ENCODE measurements at regions not wholly inside any gene's neighbourhood (a gene's known extent, or its start where the extent isn't known, plus 50 kb on each side); places are given as distances from the start of the nearest gene placed in this dataset.

DNA sequence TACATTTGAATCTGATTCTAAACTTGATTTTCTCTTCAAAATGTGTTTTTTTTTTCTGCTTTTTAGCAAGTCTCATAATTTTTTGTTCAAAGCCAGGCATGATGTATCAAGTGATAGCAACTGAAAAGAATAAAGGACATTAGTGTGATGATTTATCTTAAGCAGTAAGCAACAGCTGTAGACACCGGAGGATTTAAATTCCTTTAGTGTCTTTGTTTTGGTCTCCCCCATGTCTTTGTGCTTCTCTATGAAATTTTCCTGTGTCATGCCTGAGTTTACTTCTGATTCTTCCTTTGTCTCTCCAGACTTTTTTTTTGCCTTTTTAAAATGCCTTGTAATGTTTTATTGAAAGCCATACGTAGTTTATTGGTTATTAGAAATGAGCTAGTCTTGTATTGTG, 934.2 kb upstream of the RAG2 start (continued):
- TF ChIP-seq, protein P1, sequence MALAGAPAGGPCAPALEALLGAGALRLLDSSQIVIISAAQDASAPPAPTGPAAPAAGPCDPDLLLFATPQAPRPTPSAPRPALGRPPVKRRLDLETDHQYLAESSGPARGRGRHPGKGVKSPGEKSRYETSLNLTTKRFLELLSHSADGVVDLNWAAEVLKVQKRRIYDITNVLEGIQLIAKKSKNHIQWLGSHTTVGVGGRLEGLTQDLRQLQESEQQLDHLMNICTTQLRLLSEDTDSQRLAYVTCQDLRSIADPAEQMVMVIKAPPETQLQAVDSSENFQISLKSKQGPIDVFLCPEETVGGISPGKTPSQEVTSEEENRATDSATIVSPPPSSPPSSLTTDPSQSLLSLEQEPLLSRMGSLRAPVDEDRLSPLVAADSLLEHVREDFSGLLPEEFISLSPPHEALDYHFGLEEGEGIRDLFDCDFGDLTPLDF (CRISPR knock-in tag; IDR thresholded peaks at IDR 0.05), result no peak
- TF ChIP-seq RELA (CRISPR knock-in tag; IDR thresholded peaks at IDR 0.05; ENCODE audit: borderline replicate concordance) (no peak), CREM (CRISPR knock-in tag; IDR thresholded peaks at IDR 0.05) (no peak), EMX1 (CRISPR knock-in tag; IDR thresholded peaks at IDR 0.05) (no peak), TP53 (CRISPR knock-in tag; IDR thresholded peaks at IDR 0.05) (no peak), OVOL2 (CRISPR knock-in tag; IDR thresholded peaks at IDR 0.05; ENCODE audit: borderline replicate concordance) (no peak), ZNF671 (CRISPR knock-in tag; IDR thresholded peaks at IDR 0.05) (no peak), NFYB (CRISPR knock-in tag; conservative IDR thresholded peaks at IDR 0.05; ENCODE audit: low read depth) (no peak), JAZF1 (CRISPR knock-in tag; IDR thresholded peaks at IDR 0.05) (no peak), NR2C2 (CRISPR knock-in tag; IDR thresholded peaks at IDR 0.05) (no peak), ETV6 (CRISPR knock-in tag; IDR thresholded peaks at IDR 0.05) (no peak), GRHL2 (CRISPR knock-in tag; IDR thresholded peaks at IDR 0.05; ENCODE audit: insufficient replicate concordance, severe bottlenecking) (no peak)
- TF ChIP-seq, protein P2, sequence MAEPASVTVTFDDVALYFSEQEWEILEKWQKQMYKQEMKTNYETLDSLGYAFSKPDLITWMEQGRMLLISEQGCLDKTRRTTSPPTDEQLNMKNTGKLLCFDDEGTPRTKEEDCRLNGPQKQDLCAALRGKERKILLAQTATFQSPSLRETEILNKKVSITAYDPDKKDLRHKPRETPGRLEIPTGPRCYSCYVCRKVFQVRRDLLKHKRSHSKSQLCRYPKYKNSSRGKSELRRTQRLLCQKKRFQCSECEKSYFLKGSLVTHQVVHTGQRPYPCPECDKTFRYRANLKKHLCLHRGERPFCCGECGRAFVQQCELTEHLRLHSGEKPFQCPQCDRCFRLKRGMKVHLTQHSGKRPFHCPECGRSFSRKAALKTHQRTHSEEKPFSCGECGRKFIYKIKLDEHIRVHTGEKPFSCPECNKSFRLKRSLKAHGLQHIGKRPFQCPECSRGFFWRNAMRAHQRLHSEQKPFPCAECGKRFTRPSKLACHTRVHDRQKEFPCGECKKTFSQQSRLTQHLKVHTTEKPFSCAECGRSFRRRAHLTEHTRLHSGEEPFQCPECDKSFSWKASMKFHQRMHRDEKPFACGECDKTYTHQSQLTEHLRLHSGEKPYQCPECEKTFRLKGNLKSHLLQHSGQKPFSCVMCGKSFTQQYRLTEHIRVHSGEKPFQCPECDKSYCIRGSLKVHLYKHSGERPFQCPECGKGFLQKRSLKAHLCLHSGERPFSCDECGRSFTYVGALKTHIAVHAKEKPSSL (CRISPR knock-in tag; conservative IDR thresholded peaks at IDR 0.05), result no peak
- TF ChIP-seq, protein P3, sequence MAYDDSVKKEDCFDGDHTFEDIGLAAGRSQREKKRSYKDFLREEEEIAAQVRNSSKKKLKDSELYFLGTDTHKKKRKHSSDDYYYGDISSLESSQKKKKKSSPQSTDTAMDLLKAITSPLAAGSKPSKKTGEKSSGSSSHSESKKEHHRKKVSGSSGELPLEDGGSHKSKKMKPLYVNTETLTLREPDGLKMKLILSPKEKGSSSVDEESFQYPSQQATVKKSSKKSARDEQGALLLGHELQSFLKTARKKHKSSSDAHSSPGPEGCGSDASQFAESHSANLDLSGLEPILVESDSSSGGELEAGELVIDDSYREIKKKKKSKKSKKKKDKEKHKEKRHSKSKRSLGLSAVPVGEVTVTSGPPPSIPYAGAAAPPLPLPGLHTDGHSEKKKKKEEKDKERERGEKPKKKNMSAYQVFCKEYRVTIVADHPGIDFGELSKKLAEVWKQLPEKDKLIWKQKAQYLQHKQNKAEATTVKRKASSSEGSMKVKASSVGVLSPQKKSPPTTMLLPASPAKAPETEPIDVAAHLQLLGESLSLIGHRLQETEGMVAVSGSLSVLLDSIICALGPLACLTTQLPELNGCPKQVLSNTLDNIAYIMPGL (CRISPR knock-in tag; IDR thresholded peaks at IDR 0.05), result no peak
- TF ChIP-seq, protein P4, sequence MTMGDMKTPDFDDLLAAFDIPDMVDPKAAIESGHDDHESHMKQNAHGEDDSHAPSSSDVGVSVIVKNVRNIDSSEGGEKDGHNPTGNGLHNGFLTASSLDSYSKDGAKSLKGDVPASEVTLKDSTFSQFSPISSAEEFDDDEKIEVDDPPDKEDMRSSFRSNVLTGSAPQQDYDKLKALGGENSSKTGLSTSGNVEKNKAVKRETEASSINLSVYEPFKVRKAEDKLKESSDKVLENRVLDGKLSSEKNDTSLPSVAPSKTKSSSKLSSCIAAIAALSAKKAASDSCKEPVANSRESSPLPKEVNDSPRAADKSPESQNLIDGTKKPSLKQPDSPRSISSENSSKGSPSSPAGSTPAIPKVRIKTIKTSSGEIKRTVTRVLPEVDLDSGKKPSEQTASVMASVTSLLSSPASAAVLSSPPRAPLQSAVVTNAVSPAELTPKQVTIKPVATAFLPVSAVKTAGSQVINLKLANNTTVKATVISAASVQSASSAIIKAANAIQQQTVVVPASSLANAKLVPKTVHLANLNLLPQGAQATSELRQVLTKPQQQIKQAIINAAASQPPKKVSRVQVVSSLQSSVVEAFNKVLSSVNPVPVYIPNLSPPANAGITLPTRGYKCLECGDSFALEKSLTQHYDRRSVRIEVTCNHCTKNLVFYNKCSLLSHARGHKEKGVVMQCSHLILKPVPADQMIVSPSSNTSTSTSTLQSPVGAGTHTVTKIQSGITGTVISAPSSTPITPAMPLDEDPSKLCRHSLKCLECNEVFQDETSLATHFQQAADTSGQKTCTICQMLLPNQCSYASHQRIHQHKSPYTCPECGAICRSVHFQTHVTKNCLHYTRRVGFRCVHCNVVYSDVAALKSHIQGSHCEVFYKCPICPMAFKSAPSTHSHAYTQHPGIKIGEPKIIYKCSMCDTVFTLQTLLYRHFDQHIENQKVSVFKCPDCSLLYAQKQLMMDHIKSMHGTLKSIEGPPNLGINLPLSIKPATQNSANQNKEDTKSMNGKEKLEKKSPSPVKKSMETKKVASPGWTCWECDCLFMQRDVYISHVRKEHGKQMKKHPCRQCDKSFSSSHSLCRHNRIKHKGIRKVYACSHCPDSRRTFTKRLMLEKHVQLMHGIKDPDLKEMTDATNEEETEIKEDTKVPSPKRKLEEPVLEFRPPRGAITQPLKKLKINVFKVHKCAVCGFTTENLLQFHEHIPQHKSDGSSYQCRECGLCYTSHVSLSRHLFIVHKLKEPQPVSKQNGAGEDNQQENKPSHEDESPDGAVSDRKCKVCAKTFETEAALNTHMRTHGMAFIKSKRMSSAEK (CRISPR knock-in tag; IDR thresholded peaks at IDR 0.05; ENCODE audit: borderline replicate concordance), result no peak
- TF ChIP-seq, protein P5, sequence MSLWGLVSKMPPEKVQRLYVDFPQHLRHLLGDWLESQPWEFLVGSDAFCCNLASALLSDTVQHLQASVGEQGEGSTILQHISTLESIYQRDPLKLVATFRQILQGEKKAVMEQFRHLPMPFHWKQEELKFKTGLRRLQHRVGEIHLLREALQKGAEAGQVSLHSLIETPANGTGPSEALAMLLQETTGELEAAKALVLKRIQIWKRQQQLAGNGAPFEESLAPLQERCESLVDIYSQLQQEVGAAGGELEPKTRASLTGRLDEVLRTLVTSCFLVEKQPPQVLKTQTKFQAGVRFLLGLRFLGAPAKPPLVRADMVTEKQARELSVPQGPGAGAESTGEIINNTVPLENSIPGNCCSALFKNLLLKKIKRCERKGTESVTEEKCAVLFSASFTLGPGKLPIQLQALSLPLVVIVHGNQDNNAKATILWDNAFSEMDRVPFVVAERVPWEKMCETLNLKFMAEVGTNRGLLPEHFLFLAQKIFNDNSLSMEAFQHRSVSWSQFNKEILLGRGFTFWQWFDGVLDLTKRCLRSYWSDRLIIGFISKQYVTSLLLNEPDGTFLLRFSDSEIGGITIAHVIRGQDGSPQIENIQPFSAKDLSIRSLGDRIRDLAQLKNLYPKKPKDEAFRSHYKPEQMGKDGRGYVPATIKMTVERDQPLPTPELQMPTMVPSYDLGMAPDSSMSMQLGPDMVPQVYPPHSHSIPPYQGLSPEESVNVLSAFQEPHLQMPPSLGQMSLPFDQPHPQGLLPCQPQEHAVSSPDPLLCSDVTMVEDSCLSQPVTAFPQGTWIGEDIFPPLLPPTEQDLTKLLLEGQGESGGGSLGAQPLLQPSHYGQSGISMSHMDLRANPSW (CRISPR knock-in tag; conservative IDR thresholded peaks at IDR 0.05; ENCODE audit: low read depth), result no peak

All from WTC11 (cell line).